Kidney epithelial cell (primary cell): ENCODE measurements at regions not wholly inside any gene's neighbourhood (a gene's known extent, or its start where the extent isn't known, plus 50 kb on each side); places are given as distances from the start of the nearest gene placed in this dataset.
"Not testable (repeated sequence)": the region's sequence is repeated elsewhere in the genome, so short reads cannot be mapped to it uniquely, and the experiment has no call there.

Source experiments
- DNase-seq: peaks from one replicate; pipeline ENCODE4 v3.0.0-alpha.2; 2010; ENCODE audit warnings: low read depth
- H3K27me3 ChIP-seq: 2 replicates; pipeline ENCODE4 v1.6.0; 2011; ENCODE audit warnings: low read length; ENCODE audit not compliant: control insufficient read depth, insufficient read depth
- H3K36me3 ChIP-seq: 2 replicates; pipeline ENCODE4 v1.5.1; 2011; ENCODE audit warnings: low read length; ENCODE audit not compliant: control insufficient read depth, insufficient read depth
- H3K4me3 ChIP-seq: 2 replicates; pipeline ENCODE4 v1.5.1; 2011; ENCODE audit warnings: low read depth, mild to moderate bottlenecking, control low read depth, low read length
- CTCF ChIP-seq: IDR thresholded peaks from 2 replicates; pipeline ENCODE4 v1.5.1; 2011; ENCODE audit warnings: mild to moderate bottlenecking, moderate library complexity, low read length, control low read depth, inconsistent platforms; ENCODE audit not compliant: insufficient read depth, poor library complexity, severe bottlenecking

DNA sequence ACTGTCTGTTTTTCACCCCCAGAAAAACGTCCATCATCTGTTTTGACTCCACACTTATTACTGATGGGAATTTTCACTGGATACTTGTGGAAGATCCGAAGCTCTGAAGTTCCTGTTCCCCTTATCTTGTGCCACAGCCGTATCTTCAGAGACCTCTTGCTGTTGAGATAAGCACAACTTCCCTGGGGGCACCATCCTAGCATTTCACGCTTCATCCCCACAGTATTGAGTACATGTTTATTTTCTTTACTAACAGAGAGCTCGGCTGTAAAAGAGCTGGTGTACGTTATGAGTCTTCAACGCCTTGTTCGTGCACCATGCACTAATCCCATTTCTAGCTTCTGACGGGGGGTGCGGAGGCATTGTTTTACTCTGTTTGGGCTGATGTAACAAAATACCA, 813.6 kb upstream of the EEF2KMT start:
- H3K36me3 ChIP-seq: no peaks in the 10 kb centered on the region
- no peak overlapping the region for H3K4me3 ChIP-seq
- TF ChIP-seq CTCF: no peak
- no peak for DNase-seq
- H3K27me3 ChIP-seq: no peaks in the 10 kb centered on the region

GRCh38 chr16:5909556-5909955, 812.0 kb upstream of the EEF2KMT start:
- H3K4me3 ChIP-seq, DNase-seq, H3K36me3 ChIP-seq, H3K27me3 ChIP-seq: not testable (repeated sequence)

- DNase-seq: no peak
- H3K36me3 ChIP-seq: no peaks in the 10 kb centered on the region
- H3K4me3 ChIP-seq: no peak overlapping the region
- no peaks in the 10 kb centered on the region for H3K27me3 ChIP-seq
- TF ChIP-seq CTCF: no peak
Observed at GRCh38 chr16:5907544-5907943, 809.9 kb upstream of the EEF2KMT start.

DNA sequence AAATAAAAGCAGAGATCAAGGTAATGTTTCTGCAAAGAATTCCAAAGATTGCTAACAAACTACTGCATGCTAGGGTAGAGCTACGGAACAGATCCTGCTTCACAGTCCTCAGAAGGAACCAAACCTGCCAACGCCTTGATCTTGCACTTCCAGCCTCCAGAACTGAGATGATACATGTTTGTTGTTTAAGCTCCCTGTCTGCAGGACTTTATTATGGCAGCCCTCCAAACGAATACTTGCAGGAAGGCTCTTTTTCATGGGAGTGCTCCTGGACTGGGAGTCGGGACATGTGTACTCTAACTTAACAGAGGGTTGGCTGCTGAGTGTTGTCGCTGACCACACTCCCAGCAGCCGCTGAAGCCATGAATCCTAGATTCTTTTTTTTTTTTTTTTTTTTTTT, 808.8 kb upstream of the EEF2KMT start:
- Histone ChIP-seq H3K27me3 (no peaks in the 10 kb centered on the region), H3K36me3 (no peaks in the 10 kb centered on the region), H3K4me3 (no peak overlapping the region)
- no peak for DNase-seq
- TF ChIP-seq CTCF: no peak

DNA sequence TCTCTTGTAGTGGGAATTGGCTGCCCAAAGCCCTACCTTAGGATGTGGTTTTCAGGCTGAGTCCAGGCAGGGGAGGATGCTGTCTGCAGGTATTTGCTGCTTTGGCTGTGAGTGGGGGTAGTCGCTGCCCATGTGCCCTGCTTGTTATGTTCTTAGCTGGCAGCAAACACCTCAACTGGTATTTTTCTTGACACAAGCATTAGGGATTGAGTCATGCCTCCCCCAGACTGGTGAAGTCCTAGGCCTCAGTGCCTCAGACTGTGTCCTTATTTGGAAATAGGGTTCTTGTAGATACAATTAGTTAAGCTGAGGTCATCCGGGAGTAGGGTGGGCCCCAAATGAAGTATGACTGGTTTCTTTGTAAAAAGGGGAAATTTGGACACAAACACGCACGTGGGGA, 808.3 kb upstream of the EEF2KMT start:
- Histone ChIP-seq H3K4me3 (no peak overlapping the region), H3K36me3 (no peaks in the 10 kb centered on the region), H3K27me3 (no peaks in the 10 kb centered on the region)
- peak; percentile 56 for DNase-seq
- TF ChIP-seq CTCF: no peak

GRCh38 chr16:5903832-5904231, 806.2 kb upstream of the EEF2KMT start:
- H3K36me3 ChIP-seq: no peaks in the 10 kb centered on the region
- TF ChIP-seq CTCF: no peak
- DNase-seq: no peak

More at GRCh38 chr16:5903832-5904231, 806.2 kb upstream of the EEF2KMT start:
- H3K27me3 ChIP-seq: no peaks in the 10 kb centered on the region
- no peak overlapping the region for H3K4me3 ChIP-seq
